DMS79 (cell line): ENCODE measurements at regions not wholly inside any gene's neighbourhood (a gene's known extent, or its start where the extent isn't known, plus 50 kb on each side); places are given as distances from the start of the nearest gene placed in this dataset.
"Not testable (repeated sequence)": the region's sequence is repeated elsewhere in the genome, so short reads cannot be mapped to it uniquely, and the experiment has no call there.

Source experiments
- DNase-seq: peaks from one replicate; lab custom pipeline; 2025; lab: John Stamatoyannopoulos, UW

DNA sequence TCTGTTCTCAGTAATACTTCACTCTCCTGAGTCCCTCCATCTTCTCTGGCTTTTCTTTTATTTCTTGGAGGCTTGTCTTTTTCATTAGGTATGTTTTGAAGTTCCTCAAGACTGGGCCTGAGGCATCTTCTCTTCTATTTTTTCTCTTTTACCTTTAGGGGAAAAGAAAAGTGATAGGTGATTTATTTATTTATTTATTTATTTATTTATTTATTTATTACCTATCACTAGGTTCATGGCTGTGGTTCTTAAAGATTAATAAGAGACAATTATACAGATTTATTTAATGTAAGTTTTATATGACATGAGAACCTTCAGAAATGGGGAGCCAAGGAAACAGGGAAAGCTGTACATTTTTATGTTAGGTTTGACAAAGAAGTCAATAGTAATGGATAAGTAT is 330.3 kb upstream of the RBMS3 start:
- DNase-seq = no peak

DNA sequence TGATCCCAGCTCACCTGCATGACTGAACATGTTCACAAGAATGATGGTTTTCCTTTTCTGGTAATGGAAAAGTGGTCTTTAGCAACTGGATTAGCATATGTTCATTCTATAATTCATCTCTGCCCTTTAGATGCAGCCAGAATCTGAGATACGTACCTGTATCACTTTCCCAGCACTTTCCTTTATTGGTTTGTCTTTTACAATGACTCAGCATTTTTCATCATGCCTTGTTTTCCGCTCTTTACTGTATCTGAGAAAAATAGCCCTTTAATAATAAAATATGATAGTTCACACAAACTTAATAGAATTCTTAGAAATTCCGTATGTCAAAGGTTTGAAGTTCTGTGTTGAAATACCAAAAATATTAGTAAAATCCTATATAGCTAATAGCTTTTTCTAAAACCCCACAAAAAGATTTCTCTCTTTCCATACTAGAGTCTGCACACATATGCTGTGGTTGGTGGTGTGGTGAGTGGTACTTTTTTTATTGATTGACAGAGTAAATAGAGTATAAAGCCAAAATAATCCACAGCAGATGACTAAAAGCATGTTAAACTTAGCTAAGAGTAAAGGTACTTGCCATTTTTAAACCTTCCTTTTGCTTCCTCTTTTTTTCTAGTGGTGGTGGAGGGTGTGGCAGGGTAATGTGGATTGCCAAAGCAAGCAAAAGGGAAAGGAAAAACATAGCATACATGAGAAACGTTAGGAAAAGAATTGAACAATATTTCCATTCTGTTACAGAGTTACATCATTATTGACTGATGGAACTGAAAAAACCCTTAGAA is 328.9 kb upstream of the RBMS3 start:
- DNase-seq = no peak

DNA sequence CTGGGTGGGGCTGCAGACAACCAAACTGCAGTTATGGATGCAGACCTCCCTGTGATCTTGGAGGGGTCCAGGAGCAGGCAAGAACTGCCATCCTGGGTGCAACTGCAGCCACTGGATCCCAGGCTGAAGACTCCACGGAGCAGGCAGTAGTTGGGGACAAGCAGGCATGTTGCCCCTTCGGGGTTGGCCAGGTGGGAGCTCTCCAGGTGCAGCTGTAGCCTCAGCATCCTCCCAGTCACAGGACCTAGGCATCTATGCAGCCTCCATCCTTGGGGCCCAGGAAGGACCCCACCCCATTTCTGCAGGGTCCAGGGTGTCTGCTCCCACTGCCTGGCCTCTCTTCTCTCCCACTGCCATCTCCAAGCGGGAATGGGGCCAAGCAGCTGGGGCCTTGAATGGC is 322.2 kb upstream of the RBMS3 start:
- no peak for DNase-seq

DNA sequence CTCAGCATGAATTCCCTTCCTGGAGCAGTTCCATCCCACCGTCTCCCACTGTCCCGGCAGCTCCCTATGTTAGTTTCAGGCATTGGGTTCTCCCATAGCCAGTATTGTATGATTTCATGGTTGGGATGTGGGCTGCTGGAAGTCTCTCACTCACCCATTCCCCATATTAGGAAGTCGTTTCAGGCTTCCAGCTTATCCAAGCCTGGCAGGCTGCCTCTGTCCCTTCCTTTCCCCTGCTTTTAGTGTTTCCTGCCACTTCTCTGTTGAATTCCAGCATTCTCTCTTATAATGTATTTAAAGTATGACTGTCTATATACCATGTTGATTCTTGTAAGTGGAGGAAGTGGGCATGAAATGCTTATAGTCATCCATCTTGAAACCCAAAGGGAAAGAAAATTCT is 309.7 kb upstream of the RBMS3 start:
- no peak for DNase-seq

DNA sequence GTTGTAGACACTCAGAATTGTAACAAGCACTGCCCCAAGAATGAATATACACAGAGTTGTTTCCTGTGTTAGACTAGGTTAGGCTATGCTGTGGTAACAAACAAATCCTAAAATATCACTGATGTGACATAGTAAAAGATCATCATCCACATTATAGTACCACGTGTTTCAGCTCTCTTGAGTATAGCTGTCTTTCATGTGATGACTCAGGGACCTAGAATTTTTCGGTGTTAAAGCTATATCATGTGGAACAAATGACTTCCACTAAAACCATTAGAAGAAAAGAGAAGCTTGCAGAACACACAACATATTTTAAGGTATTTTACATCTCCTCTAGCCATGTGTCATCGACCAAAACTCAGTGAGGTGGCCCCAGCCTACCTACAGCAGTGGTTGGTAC is 307.9 kb upstream of the RBMS3 start:
- no peak for DNase-seq

DNA sequence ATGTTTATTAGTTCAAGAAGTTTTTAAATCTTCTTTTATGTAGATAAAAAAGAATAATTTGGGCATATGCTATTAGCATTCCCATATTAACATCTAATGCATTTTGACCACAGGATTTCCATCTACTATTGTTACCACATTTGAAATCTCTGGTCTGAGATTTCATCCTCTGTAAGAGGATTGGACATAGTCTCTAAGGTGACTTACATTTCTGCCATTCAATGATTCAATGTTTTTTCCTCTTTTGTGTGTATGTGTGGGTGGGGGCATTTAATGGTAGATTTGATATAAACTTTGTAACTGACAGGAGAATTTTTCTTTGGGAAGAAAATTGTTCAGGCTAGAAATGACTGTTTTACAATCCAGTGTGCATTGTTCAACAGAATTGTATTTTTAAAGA is 307.3 kb upstream of the RBMS3 start:
- DNase-seq = no peak

DNA sequence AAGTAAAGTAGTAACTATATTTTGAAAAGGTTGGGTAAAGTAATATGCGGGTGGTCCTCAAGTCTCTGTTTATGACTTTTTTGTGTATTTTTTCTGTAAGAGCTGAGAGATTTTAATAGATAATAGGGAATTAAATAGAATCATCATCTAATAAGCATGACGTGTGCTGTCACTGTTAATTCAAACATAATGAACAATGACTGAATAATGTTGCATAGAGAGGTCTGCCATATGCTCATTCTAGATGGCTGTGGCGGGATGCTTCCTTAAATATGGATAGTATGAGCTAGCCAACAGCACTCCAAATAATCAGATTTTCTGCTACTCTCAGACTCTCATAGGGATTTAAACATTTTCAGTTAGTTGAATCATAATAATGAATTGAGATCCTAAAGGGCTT is 302.8 kb upstream of the RBMS3 start:
- DNase-seq = no peak

DNA sequence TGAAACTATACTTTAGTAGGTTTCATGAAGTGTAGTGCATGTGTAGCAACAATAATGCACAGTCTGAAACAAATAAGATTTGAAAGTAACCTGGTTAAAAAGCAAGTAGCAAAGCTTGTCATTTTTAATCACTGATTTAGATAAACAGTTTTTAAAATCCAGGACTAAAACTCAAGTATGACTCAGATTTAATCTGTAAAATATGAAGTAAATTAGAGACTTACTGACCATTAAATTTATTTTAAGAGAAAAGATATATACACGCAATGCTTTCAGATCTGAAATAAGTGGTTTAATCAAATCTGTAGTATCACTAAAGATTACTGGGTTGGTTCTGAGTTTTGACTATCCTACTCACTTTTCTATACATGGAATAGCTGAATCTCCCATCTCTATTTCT is 300.7 kb upstream of the RBMS3 start:
- DNase-seq = no peak

DNA sequence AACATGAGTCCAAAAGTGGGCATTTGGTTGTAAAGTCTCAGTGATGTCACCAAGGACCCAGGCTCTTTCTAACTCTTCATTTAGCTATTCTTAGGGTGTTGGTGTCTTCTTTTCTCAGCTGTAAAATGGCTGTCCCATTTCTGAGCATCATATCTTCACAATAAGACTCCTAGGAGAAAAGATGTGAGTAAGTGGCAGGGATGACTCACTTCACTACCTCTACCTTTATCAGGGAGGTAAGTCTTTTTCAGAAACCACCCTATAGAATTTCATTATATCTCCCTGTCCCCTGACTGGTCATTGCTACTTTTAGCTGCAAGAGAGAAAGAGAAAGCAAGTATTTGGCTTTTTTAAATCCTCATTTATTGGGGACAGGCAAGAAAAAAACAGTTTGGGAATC is 300.2 kb upstream of the RBMS3 start:
- DNase-seq = no peak

DNA sequence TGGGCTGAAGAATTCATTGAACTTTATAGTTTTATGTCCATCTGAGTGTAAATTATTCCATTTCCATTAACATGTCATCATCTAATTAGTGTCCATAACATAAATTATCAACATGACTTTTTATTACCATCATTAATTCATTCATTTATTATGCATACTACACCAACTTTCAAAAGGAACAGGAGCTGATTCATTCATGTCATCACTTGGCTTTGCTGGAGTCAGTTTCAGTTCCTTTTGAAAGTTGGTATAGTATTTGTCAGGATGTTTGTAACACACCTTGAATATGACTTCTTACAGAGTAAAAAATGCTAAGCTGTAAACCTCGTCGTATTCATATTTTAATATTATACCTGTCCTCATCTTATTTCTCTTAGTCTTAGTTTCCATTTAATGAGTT is 298.0 kb upstream of the RBMS3 start:
- DNase-seq = no peak

DNA sequence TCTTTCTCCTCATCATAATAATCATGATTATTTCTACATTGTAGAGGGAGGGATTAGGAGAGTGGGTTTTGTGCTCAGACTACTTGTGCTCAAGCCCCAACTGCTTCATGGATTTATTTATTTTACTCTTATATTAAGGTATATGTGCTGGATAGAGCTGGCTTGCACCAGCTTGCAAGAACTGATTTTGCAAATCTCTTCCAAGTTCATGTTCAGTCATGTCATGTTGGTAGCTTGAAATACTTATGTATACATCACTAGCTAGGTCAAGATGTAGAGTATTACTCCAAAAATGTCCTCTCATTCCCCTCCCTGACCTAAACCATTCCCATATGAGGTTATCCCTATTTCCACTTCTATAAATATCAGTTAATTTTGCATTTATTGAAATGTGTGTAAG is 293.9 kb upstream of the RBMS3 start:
- DNase-seq = no peak

DNA sequence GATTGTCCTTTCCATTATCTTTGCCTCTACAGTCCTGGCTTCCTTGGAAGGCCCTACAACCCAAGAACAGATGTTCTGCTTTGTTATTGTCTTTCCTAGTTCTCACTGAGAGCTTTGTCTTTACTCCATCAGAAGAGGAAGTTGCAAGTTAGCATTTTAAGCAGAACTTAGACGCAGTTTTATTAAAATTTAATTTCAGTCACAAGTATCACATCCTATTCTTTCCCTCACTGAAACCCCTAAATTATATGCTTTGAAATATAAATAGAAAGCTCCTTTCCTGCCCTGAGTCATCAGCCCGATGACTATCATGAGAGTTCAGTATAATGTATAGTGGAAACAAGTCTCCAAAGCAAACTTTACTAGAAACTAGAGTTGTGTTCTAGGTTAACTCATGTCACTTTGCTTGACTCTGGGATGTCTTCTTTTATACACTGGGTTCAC is 291.2 kb upstream of the RBMS3 start:
- no peak for DNase-seq

DNA sequence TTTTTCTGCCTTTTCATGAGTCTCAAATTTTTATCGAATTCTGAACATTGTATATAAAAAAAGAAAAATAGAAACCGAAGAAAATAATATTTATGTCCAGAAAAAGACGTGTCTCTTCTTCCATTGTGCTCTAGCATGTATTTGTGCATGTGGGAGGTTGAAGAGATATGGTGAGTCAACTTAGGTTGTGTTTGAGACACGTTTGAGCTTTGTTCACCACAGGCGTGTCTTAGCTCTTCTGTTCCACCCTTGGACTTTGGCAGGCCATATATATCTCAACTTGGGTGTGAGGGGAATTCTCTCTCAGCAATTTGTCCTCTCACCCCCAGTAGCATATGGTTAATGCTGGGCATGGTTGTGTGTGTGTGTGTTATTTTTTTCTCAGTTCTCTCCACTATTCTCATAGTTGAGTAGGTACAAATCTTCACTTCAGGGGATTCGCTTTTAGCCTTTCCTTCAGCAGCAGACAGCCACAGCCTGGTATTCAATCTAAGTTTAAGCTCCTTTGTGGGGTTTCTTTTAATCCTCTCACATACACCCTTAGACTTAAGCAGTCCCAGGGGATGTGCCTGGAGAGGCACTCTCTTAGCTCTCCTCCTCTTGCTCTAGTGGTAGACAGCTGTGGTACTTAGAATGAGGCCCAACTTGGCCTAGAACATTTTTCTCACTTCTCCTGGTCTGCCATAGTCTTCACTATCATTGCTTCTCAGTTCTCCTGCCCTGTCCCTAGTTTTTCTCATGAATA is 286.5 kb upstream of the RBMS3 start:
- DNase-seq = no peak

DNA sequence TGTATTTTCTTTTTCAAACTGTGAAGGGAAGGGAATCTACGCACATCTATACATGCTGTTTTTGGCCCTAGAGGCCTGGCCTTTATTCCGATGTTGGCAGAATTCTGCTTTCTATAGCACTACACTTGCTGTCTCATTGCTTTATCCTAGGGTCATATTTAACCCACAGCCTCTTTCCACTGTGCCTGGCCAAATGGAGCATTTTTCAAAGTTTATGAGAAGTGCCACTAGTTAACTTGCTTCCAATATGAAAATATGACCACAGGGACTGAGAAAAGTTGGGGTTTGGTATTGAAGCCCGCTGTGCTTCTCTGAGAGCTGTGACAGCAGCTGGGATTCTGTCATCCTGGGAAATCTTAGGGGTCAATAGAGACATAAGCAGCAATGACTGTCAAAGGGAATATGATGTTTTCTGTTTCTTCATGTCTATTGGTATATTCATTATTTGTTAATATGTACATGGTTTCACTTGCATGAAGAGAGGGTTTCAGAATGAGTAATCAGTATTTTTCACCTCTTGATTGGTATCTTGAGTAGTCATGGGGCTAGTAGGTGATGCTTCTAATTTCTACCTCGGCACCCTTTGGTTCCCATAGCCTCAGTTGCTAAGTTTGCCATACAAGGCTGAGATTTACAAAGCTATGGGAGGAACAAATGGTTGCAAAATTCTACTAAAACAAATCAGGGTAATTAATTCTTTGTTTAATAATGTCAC is 275.8 kb upstream of the RBMS3 start:
- no peak for DNase-seq

DNA sequence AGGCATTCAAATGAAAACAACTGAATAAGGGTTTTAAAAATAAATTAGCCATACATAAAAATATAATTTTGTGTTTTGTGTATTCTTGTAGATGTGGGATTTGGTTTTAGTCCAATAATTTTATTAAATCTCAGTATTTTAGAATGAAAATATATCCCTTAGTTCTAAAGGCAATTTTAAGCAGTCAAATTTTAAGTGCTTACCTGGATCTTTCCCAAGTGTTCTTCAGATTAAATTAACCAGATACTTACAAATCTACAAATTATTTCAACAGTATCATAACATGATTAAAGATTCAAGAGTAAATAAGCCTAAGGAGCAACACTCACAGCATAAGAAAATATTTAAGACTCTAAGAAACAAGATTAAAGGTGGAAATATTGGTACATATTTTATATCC is 275.0 kb upstream of the RBMS3 start:
- DNase-seq = no peak

DNA sequence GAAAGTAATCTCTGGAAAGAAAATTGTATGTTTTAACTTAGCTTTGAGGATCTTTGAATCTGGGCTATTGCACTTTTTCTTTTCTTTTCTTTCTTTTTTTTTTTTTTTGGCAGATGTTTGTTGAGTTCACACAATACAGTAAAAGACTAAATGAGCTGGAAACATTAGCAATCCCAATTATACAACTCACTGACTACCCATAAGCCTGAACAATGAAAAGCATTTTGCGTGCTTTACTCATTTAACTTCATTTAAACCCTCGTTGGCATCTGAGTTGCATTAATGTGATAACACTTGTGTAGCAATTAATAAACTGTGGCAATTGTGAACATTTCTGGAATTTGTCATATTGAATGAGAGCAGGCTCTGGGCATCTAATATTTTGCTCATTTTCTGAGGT is 269.4 kb upstream of the RBMS3 start:
- no peak for DNase-seq

DNA sequence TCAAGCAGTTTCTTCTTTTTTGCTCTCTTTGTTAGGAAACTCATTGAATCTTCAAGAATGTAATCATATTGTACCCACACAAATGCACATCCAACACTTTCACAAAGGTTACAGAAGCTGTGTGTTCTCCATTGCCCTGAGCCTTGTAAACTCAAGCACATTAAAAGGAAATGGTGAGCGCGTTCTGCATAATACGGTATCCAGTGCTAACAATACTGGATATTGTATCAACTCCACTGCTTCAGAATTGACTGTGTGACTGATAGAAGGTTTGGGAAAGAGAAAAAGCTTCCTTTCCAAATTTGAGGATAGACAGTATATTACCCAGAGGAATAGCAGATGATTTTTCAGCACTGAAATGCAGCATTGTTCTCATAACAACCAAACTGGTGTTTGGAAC is 268.9 kb upstream of the RBMS3 start:
- no peak for DNase-seq

DNA sequence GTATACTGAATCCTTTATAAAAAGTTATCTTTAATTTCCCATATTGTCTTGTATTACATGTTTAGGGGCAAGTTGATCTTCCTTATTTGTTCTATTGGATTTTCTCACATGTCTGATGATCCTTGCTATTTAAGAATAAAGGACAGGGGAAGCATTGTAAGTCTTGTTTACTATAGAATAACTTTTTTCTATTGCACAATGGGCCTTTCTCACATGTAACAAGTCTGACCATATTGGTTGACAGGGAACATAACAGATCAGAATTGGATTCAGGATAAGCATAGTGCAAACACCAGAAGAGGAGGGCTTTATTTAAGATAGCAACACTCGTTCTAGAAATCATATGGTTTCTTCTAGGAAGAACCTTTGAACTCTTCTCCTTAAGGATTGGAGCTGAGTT is 257.9 kb upstream of the RBMS3 start:
- no peak for DNase-seq

DNA sequence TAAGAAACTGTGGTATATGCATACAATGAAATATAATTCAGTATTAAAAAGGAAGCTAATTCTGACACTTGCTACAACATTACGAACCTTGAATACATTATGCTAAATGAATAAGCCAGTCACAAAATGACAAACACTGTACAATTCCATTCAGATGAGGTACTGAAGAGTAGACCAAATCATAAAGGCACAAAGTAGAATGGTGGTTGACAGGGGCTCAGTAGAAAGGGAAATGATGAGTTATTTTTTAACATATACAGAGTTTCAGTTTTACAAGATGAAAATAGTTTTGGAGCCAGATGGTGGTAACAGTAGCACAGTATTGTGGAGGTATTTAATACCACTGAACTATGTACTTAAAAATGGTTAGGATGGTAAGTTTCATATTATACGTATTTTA is 254.6 kb upstream of the RBMS3 start:
- no peak for DNase-seq

DNA sequence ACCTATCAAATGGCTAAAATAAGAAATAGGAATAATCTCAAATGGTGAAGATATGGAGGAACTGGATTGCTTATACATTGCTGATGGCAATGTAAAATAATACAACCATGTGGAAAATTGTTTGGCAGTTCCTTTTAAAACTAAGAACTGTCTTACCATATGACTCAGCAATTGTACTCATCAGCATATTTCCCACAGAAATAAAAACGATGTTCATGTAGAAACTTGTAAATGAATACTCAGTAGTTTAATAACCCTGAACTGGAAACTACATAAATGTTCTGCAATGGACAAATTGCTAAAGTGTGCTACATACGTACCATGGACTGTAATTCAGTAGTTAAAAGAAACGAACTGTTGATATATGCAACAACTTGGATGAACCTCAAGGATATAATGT is 253.9 kb upstream of the RBMS3 start:
- no peak for DNase-seq

DNA sequence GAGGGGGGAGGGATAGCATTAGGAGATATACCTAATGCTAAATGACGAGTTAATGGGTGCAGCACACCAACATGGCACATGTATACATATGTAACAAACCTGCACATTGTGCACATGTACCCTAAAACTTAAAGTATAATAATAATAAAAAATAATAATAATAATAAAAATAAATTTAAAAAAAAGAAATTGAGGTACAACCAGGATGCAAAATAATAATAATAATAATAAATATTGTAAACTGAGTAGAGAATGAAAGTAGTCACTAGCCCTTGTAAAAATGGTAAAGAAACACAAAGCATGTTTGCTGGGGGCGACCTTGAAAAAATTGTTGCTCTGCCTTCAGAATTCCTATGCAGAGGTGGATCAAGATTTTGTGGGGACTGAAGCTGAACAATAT is 249.7 kb upstream of the RBMS3 start:
- DNase-seq = not testable (repeated sequence)

DNA sequence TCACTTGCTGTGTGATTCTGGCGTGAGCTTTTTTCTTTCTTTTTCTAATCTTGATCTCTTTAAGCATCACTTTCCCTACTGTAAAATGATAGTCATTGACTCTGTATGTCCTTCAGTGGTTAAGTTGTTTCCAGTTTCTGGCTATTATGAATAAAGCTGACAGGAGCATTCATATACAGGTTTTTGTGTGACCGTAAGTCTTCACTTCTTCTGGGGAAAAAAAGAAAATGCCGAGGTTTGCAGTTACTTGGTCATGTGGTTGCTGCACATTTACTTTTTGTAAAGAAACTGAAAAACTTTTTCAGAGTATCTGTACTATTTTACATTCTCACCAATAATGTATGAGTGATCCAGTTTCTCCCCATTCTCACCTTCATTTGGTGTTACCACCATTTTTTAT is 247.4 kb upstream of the RBMS3 start:
- DNase-seq = no peak

DNA sequence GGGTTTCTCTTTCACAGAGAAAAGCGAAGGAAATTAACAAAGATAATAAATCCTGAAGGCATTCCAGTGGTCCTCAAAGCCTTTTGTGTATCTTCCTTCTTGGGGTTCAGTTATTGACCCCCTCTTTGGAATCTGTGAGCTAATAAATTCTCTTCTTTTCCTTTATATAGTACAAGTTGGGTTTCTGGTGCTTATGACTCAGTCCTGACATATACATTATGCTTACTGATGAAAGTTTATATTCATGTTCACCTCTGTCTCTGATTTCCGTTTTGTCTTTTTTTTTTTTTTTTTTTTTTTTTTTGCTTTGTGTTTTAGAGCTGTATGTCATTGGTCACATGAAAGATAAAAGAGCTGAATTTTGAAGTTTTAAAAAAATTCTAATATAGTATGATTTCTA is 230.7 kb upstream of the RBMS3 start:
- DNase-seq = no peak
